ENCODE measurements at regions not wholly inside any gene's neighbourhood (a gene's known extent, or its start where the extent isn't known, plus 50 kb on each side); places are given as distances from the start of the nearest gene placed in this dataset.
A peak's percentile ranks its signal among the peaks of the same experiment; 100 is the strongest.

DNA sequence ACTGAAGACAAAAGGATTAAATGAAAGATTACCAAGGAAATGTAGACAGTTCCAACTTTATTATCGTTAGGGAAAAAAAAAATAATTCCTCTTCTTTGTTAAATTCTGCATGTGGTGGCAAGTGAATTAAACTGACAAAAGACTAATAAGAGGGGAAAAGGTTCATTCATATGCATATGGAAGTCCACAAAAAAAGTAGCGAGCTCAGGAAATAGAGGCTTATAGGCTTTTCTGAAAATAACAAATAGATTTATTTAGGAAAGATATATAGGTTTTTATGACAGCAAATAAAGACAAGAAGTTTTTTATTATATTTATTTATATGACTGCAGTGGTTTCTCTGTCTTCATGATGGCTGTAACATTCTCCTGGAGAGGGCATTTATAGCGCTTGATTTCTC lies 246.0 kb downstream of the NAF1 start:
- Histone ChIP-seq H3K79me2 (ENCODE audit: control insufficient read depth in 1 of 2, insufficient read depth in 2 of 2, low read length in 2 of 2) (no peaks in the 10 kb centered on the region), H3K4me1 (replicated peaks in 1 of 4; ENCODE audit: control insufficient read depth in 3 of 4, insufficient read depth in 4 of 4, low read length in 3 of 4) (peaks cover 2 to 6% (median 4%) of the 10 kb centered on the region in 4 experiments; a peak in 6 of 7 replicates), H3K18ac (ENCODE audit: extremely low read depth, low read length) (no peak overlapping the region), H3K9ac (replicated peaks in 1 of 4; ENCODE audit: extremely low read depth in 1 of 4, low read depth in 3 of 4, low read length in 3 of 4) (no peak overlapping the region), H3K27me3 (replicated peaks in 1 of 4; ENCODE audit: control insufficient read depth in 3 of 4, extremely low read depth in 1 of 4, insufficient read depth in 3 of 4, low read length in 3 of 4) (no peaks in the 10 kb centered on the region), H4K8ac (ENCODE audit: extremely low read depth, insufficient read depth, low read length) (no peak overlapping the region), H2BK15ac (ENCODE audit: low read length) (no peak overlapping the region), H2AK5ac (ENCODE audit: low read depth, low read length) (no peak overlapping the region), H3K4me3 (ENCODE audit: extremely low read depth in 1 of 4, insufficient read depth in 2 of 4, low read depth in 3 of 4, low read length in 4 of 4) (peak overlapping the region in 1 of 4 experiments; percentile 5; a peak in 1 of 8 replicates), H3K14ac (ENCODE audit: insufficient read length) (no peak overlapping the region), H3K23ac (ENCODE audit: insufficient read length) (no peak overlapping the region), H2BK20ac (ENCODE audit: low read length) (no peak overlapping the region), H4K91ac (replicated peaks; ENCODE audit: insufficient read length, low read length) (no peak overlapping the region), H4K20me1 (replicated peaks in 1 of 2; ENCODE audit: control insufficient read depth in 1 of 2, insufficient read depth in 2 of 2, low read length in 2 of 2) (no peaks in the 10 kb centered on the region), H3K4ac (replicated peaks; ENCODE audit: insufficient read length, low read depth, low read length) (no peak overlapping the region), H3K4me2 (ENCODE audit: insufficient read depth in 1 of 2, low read depth in 2 of 2, low read length in 2 of 2) (no peak overlapping the region), H3K36me3 (ENCODE audit: control insufficient read depth in 2 of 4, insufficient read depth in 4 of 4, low read length in 3 of 4) (no peaks in the 10 kb centered on the region), H2AFZ (ENCODE audit: low read length) (peak overlapping the region; percentile 96; the same call in 1 of the 2 replicates), H2BK120ac (replicated peaks; ENCODE audit: low read depth, low read length) (peak overlapping the region; percentile 81), H2BK12ac (ENCODE audit: low read depth, low read length) (no peak overlapping the region), H3K27ac (ENCODE audit: low read depth, low read length) (no peak overlapping the region), H4K5ac (ENCODE audit: insufficient read length, low read depth, low read length) (no peak overlapping the region), H3K79me1 (ENCODE audit: low read depth, low read length) (no peaks in the 10 kb centered on the region), H2BK5ac (ENCODE audit: low read depth, low read length) (no peak overlapping the region), H3K23me2 (ENCODE audit: low read depth, low read length) (no peaks in the 10 kb centered on the region), H3K9me3 (ENCODE audit: insufficient read depth in 2 of 2, low read depth in 1 of 2, low read length in 1 of 2) (peaks cover 0 to 5% of the 10 kb centered on the region in 2 experiments; a peak in 2 of 4 replicates), H3K56ac (replicated peaks; ENCODE audit: insufficient read length, low read depth, low read length) (no peak overlapping the region)
- DNase-seq (ENCODE audit: low read depth in 1 of 2, low spot score in 2 of 2) = no peak
- FAIRE-seq = no peak
- 49% methylated on average over 3 of the region's 3 CpGs; no CpG with 5 or more reads in 1 of the 2 experiments for WGBS, 2 experiments (ENCODE audit: extremely low coverage in 1 of 2, insufficient coverage in 1 of 2, insufficient read length in 1 of 2, insufficient replicate concordance in 2 of 2, low coverage in 1 of 2, low lambda C conversion rate in 2 of 2, missing lambda C conversion rate in 1 of 2)
- ChIA-PET CTCF (ENCODE audit: partially characterized antibody) (interaction anchor here (0.6 to 1.2 kb wide), 5 partner anchors 9 to 403 kb away, joined by 3 to 4 read pairs (median 3); no protein-coding TSS in a partner anchor), POLR2A (ENCODE audit: partially characterized antibody) (interaction anchor here (1.0 kb wide), 1 partner anchor 16 kb away, joined by 4 read pairs; no protein-coding TSS in a partner anchor)
- TF ChIP-seq ZNF274 (IDR thresholded peaks at IDR 0.05; ENCODE audit: borderline replicate concordance, extremely low read depth, low read length) (no peak), PHF8 (conservative IDR thresholded peaks at IDR 0.05; ENCODE audit: low read depth, low read length) (no peak), CBX8 (IDR thresholded peaks at IDR 0.05; ENCODE audit: borderline replicate concordance, low read depth, low read length) (no peak), EGR1 (IDR thresholded peaks at IDR 0.05; ENCODE audit: borderline replicate concordance, low read depth, low read length) (no peak), JUN (IDR thresholded peaks at IDR 0.05; ENCODE audit: low read depth, low read length) (no peak), KDM1A (IDR thresholded peaks at IDR 0.05; ENCODE audit: borderline replicate concordance, low read length) (no peak), TEAD4 (IDR thresholded peaks at IDR 0.05; ENCODE audit: low read depth, low read length) (no peak), SIN3A (conservative IDR thresholded peaks at IDR 0.05 in 1 of 2, IDR thresholded peaks at IDR 0.05 in 1 of 2; ENCODE audit: low read depth in 1 of 2, low read length in 2 of 2) (no peak), RFX5 (IDR thresholded peaks at IDR 0.05; ENCODE audit: borderline replicate concordance, low read depth, low read length) (no peak), E2F6 (IDR thresholded peaks at IDR 0.05) (no peak), CEBPB (IDR thresholded peaks at IDR 0.05; ENCODE audit: low read depth, low read length) (no peak)

All from H1 (cell line).